ENCODE measurements at regions not wholly inside any gene's neighbourhood (a gene's known extent, or its start where the extent isn't known, plus 50 kb on each side); places are given as distances from the start of the nearest gene placed in this dataset.

DNA sequence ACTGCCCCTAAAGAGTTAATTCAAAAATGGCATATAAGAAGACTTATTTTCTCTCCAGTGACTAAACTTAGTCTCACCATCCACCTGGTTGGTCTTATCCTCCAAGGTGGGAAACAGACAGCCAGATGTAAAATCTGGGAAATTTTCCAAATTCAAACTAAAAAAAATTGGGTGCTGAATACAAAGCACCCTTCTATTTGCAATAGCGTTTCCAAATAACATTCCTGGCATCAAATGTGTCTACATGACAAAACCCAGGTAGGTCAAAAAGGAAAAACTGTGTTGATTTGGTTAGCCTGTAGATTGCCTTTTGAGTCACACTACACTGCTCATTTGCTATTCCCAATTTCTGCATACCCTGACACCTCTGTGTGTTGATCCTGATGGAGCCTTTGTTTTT lies 252.2 kb downstream of the NR2F1-AS1 start:
- RAD21 ChIA-PET (ENCODE audit: unreplicated experiment) = no interaction called here
- no peaks in the 10 kb centered on the region for H4K20me1 ChIP-seq (ENCODE audit: control insufficient read depth, insufficient read depth)
- no peaks in the 10 kb centered on the region for H3K36me3 ChIP-seq (ENCODE audit: control insufficient read depth in 2 of 2, insufficient read depth in 2 of 2, low read length in 1 of 2)
- in situ Hi-C loops (cut with MboI) = no loop called here
- no TSS peak for BruUV-seq (replicated peaks)
- intact Hi-C loops (cut with micrococcal nuclease; ENCODE audit: unreplicated experiment) = no loop called here
- DNase-seq (ENCODE audit: low read depth, low spot score) (no peak), ATAC-seq (no peak), FAIRE-seq (no peak)
- H3K9ac ChIP-seq (ENCODE audit: control insufficient read depth, insufficient read depth, low read length) = no peak overlapping the region
- H3K79me2 ChIP-seq (ENCODE audit: control insufficient read depth, insufficient read depth, low read length) = no peaks in the 10 kb centered on the region
- H3K4me1 ChIP-seq (ENCODE audit: control insufficient read depth, insufficient read depth, low read length) = no peaks in the 10 kb centered on the region
- H2AFZ ChIP-seq (ENCODE audit: control insufficient read depth, low read depth, low read length) = no peak overlapping the region
- no peak overlapping the region for H3K4me3 ChIP-seq
- SMC1A ChIA-PET (ENCODE audit: uncharacterized antibody, unreplicated experiment) = interaction anchor here (0.6 kb wide), 1 partner anchor 558 kb away, joined by 3 read pairs; no protein-coding TSS in a partner anchor
- H3K9me3 ChIP-seq (replicated peaks; ENCODE audit: control insufficient read depth, insufficient read depth, low read length) = no peaks in the 10 kb centered on the region
- CTCF ChIA-PET = interaction anchor here (0.6 kb wide), 1 partner anchor 28 kb away, joined by 3 read pairs; no protein-coding TSS in a partner anchor
- no peak overlapping the region for H3K27ac ChIP-seq (ENCODE audit: control insufficient read depth, insufficient read depth)
- WGBS (ENCODE audit: insufficient coverage, insufficient replicate concordance, low lambda C conversion rate, missing lambda C conversion rate) = 93% methylated on average over 1 of the region's 1 CpG
- no peak overlapping the region for H3K4me2 ChIP-seq (ENCODE audit: control insufficient read depth, insufficient read depth)
- POLR2A ChIA-PET = no interaction called here
- H3K27me3 ChIP-seq (replicated peaks in 1 of 2; ENCODE audit: control insufficient read depth in 2 of 2, insufficient read depth in 2 of 2, low read length in 1 of 2) = no peaks in the 10 kb centered on the region; a peak in 1 of 4 replicates
- TF ChIP-seq RCOR1 (conservative IDR thresholded peaks at IDR 0.05; ENCODE audit: low read depth, low read length) (no peak), TCF3 (IDR thresholded peaks at IDR 0.05; ENCODE audit: borderline replicate concordance, insufficient read depth, low read depth, low read length) (no peak), POLR2AphosphoS2 (IDR thresholded peaks at IDR 0.05; ENCODE audit: low read depth, low read length) (no peak), CTCF (IDR thresholded peaks at IDR 0.05 in 2 of 3, conservative IDR thresholded peaks at IDR 0.05 in 1 of 3; ENCODE audit: control insufficient read depth in 2 of 3, extremely low read depth in 1 of 3, insufficient read depth in 1 of 3, low read depth in 3 of 3, low read length in 3 of 3) (no peak), CBX3 (IDR thresholded peaks at IDR 0.05; ENCODE audit: borderline replicate concordance, low read depth) (no peak), IKZF2 (IDR thresholded peaks at IDR 0.05) (no peak), SPI1 (IDR thresholded peaks at IDR 0.05; ENCODE audit: borderline replicate concordance, insufficient read depth, low read depth, low read length) (no peak), ZNF384 (IDR thresholded peaks at IDR 0.05; ENCODE audit: borderline replicate concordance, low read depth, low read length) (no peak), MYB (IDR thresholded peaks at IDR 0.05; ENCODE audit: borderline replicate concordance, low read depth, low read length) (no peak), SREBF1 (IDR thresholded peaks at IDR 0.05; ENCODE audit: low read length) (no peak), SP1 (IDR thresholded peaks at IDR 0.05; ENCODE audit: low read depth, low read length) (no peak), STAT3 (IDR thresholded peaks at IDR 0.05; ENCODE audit: low read depth, low read length) (no peak), FOS (IDR thresholded peaks at IDR 0.05; ENCODE audit: borderline replicate concordance, extremely low read depth, insufficient read length) (no peak), RFX5 (IDR thresholded peaks at IDR 0.05; ENCODE audit: low read depth, low read length) (no peak)
- TF ChIP-seq, protein P1, sequence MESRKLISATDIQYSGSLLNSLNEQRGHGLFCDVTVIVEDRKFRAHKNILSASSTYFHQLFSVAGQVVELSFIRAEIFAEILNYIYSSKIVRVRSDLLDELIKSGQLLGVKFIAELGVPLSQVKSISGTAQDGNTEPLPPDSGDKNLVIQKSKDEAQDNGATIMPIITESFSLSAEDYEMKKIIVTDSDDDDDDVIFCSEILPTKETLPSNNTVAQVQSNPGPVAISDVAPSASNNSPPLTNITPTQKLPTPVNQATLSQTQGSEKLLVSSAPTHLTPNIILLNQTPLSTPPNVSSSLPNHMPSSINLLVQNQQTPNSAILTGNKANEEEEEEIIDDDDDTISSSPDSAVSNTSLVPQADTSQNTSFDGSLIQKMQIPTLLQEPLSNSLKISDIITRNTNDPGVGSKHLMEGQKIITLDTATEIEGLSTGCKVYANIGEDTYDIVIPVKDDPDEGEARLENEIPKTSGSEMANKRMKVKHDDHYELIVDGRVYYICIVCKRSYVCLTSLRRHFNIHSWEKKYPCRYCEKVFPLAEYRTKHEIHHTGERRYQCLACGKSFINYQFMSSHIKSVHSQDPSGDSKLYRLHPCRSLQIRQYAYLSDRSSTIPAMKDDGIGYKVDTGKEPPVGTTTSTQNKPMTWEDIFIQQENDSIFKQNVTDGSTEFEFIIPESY (IDR thresholded peaks at IDR 0.05) = no peak
- TF ChIP-seq, protein P2, sequence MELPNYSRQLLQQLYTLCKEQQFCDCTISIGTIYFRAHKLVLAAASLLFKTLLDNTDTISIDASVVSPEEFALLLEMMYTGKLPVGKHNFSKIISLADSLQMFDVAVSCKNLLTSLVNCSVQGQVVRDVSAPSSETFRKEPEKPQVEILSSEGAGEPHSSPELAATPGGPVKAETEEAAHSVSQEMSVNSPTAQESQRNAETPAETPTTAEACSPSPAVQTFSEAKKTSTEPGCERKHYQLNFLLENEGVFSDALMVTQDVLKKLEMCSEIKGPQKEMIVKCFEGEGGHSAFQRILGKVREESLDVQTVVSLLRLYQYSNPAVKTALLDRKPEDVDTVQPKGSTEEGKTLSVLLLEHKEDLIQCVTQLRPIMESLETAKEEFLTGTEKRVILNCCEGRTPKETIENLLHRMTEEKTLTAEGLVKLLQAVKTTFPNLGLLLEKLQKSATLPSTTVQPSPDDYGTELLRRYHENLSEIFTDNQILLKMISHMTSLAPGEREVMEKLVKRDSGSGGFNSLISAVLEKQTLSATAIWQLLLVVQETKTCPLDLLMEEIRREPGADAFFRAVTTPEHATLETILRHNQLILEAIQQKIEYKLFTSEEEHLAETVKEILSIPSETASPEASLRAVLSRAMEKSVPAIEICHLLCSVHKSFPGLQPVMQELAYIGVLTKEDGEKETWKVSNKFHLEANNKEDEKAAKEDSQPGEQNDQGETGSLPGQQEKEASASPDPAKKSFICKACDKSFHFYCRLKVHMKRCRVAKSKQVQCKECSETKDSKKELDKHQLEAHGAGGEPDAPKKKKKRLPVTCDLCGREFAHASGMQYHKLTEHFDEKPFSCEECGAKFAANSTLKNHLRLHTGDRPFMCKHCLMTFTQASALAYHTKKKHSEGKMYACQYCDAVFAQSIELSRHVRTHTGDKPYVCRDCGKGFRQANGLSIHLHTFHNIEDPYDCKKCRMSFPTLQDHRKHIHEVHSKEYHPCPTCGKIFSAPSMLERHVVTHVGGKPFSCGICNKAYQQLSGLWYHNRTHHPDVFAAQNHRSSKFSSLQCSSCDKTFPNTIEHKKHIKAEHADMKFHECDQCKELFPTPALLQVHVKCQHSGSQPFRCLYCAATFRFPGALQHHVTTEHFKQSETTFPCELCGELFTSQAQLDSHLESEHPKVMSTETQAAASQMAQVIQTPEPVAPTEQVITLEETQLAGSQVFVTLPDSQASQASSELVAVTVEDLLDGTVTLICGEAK (IDR thresholded peaks at IDR 0.05; ENCODE audit: borderline replicate concordance) = no peak
- TF ChIP-seq, protein P3, sequence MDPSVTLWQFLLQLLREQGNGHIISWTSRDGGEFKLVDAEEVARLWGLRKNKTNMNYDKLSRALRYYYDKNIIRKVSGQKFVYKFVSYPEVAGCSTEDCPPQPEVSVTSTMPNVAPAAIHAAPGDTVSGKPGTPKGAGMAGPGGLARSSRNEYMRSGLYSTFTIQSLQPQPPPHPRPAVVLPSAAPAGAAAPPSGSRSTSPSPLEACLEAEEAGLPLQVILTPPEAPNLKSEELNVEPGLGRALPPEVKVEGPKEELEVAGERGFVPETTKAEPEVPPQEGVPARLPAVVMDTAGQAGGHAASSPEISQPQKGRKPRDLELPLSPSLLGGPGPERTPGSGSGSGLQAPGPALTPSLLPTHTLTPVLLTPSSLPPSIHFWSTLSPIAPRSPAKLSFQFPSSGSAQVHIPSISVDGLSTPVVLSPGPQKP (IDR thresholded peaks at IDR 0.05; ENCODE audit: low read depth, low read length) = no peak

Measured in GM12878 (cell line).